Activated T-cell treated with anti-CD3 and anti-CD28 coated beads, Interleukin-2, amount 50 U/mL, for 1 hour (primary cell): ENCODE measurements at regions not wholly inside any gene's neighbourhood (a gene's known extent, or its start where the extent isn't known, plus 50 kb on each side); places are given as distances from the start of the nearest gene placed in this dataset.

Experiments used
- DNase-seq: peaks from one replicate; pipeline ENCODE4 v3.0.0-alpha.2; 2020

- DNase-seq = no peak
Measured at GRCh38 chrX:8971116-8971515, 62.8 kb downstream of the FAM9B start.

GRCh38 chrX:8969378-8969777, 64.5 kb downstream of the FAM9B start:
- no peak for DNase-seq

- DNase-seq = no peak
Measured at GRCh38 chrX:8967461-8967860, 66.5 kb downstream of the FAM9B start.

DNA sequence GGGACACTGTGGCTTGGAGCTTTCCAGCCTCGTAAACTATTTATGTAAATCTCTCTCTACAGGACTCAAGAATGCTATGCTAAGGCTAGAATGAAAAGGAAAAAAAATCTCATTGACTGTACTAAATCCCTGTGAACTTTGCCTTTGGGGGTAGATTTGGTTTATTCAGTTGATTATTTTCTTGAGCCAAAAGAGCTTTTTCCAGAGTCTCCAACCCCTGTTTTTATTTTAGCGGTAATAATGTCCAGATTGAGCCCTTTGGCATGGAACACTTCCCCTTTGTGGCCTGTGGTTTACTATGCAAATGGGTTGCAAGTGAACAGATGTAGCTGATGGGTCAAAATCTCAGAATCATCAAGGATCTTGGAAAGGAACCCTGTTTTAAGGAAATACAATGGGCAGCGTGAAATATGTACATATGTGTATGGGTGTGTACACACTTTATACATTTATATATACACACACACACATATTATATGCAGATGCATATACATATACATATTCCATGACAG, 72.9 kb downstream of the FAM9B start:
- DNase-seq = no peak

GRCh38 chrX:8955511-8955910, 78.4 kb downstream of the FAM9B start:
- no peak for DNase-seq

DNA sequence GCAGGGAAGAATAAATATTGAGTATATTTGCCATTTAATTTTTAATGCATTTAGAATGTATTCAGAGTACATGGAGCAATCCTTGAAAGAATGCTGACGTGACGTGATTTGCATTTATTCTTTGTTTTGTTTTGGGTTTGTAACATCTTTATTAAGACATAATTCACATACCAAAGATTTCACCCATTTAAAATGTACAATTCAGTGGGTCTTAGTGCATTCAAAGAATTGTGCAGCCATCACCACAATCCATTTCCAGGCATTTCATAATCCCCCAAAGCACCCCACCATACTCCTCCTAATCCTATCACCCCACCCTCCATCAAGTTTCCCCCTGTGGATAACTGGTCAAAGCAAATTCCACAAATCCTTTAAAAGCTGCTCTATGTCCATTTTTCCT, 87.4 kb downstream of the FAM9B start:
- no peak for DNase-seq

DNA sequence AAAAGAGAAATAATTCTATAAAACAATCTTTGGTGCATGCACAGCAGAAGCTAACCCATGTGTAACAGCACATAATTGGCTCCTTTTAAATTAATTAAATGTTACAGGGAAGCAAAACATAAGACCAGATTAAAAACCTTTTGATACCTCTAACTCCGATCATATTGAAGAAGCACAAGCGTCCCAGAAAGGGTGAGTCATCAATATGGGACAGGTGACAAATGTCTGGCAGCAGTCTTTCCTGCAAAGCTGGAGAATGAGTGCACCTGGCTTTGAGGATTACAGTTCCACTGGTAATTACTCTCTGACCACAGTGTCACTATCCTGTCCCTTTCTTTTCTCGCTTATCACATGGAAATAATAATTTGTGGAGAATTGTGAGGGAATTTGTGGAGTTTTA, 94.6 kb downstream of the FAM9B start:
- no peak for DNase-seq

GRCh38 chrX:8927701-8928100, 106.2 kb downstream of the FAM9B start:
- no peak for DNase-seq

DNA sequence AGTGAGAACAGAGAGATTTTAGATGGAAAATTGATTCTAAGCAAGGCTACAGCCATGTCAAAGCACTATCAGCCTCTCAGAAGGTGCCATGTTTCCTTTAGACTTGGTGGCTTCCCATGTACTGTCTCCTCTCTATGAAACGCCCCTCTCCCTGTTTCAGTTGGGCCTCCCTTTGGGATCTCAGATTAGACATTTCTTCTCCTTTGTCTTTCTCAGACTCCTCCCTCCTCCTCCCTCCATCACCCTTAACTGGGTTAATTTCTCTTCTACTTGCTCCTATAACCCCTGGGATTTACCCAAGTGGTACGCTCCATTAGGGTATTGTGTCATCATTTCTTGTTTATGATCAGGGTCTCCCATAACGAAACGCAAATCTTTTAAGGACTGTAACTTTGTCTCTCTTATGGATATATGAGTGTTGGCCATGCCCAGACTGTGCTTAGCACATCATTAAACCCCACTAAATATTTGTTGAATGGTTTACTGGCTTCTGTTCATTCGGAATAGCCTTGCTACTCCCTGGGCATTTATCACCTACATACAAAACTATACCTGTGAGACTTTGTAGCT, 106.8 kb downstream of the FAM9B start:
- no peak for DNase-seq

DNA sequence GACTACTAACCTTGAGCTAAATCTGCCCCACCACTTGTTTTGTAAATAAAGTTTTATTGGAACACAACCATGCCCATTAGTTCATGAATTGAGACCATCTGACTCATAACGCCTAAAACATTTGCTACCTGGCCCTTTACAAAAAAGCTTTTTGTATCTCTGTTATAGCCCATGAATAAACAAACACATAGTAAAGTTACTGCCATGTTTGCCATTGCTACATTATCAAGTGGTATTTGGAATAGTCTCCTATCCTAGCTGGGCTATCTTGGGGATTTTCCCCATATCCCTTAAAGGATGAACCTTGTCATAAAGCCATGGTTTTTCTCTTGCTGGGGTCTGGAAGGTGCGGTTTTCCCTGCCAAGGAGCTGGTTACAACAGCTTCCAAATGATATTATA, 112.3 kb downstream of the FAM9B start:
- DNase-seq = no peak

DNA sequence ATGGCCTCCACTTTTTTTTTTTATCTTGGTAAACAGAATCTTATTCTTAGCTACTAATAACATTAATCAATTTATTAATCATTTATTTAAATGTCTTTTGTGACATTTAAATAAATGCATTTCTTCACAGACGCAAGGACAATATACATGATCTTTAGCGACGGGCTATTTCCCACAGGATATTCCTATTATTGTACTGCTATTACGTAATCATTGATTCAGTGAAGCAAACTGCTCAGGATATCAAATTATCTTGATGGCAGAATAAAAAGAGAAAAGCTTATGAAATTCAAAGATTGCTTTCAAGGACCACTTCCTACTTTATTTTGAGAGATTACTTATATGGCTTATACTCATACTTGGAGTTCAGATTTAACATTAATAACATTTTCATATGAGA, 114.1 kb downstream of the FAM9B start:
- DNase-seq = no peak

- DNase-seq = no peak
Measured at GRCh38 chrX:8916697-8917096, 115.5 kb upstream of the FAM9A start.

DNA sequence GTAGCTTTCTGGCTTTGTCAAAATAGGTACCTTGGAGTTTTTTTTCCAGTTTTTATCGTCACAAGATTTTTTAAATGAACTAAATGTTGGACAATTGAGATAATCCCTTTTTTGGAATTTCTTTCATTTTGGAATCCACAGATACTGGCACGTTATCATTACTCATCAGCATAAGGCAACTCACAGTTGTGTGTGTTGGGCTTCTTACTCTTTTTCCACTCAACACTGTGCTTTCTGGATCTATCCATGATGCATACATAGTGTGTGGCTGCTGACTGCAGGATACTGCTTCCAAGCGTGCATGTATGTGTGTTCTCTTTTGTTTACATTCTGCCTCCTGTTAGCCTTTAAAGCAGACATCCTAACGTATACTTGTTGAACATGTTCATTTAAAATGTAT, 113.5 kb upstream of the FAM9A start:
- DNase-seq = no peak

DNA sequence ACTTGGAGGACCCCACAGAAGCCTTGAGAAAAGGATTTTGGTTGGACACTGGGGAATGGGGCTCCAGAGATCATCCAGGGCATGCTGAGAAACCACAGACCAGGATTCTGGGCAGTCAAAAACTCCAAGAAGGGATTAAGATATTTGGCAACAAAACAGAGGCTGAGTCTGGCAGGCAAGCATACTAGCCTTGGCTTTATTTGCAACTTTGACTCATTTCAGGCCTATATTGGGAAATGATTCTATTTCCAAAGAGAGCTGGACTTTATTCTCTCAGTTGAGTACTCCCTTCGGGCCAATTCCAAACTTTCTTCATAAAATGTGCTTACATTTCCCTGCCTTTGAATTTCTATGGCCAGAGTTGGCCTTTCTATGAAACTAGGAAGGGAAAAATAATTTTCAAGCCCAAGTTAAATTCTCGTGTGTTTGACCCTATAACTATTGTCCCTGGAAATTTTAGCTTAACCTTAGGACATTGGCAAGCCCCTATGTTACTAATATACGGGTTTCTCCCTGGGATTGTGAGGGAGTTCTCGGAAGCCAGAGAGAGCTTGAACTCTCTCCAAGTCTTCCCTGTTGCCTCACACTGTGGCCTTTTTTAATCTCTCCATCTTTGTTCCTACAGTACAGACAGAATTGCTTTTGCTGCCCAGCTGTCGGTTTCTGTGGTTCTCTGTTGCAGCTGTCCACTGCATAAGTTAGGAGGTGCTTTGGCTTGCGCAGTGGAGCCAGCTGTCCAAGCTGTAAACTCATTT, 112.6 kb upstream of the FAM9A start:
- no peak for DNase-seq

DNA sequence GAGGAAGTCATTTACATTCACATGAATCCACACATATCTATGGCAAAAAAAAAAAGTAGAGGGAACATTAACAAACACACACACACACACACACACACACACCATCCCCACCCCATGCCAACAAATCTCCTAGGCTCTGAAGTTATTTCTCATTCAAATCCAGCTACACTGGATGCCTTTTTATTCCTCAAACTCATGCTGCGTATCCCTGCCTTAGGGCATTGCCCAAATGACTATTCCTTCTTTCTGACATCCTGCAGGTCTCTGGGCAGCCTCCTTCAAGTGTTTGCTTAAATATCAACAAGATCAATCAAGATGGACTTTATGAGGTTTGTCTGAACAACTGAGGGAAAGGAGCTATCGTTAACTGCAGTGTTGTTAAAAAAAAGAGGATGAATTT, 106.5 kb upstream of the FAM9A start:
- no peak for DNase-seq

DNA sequence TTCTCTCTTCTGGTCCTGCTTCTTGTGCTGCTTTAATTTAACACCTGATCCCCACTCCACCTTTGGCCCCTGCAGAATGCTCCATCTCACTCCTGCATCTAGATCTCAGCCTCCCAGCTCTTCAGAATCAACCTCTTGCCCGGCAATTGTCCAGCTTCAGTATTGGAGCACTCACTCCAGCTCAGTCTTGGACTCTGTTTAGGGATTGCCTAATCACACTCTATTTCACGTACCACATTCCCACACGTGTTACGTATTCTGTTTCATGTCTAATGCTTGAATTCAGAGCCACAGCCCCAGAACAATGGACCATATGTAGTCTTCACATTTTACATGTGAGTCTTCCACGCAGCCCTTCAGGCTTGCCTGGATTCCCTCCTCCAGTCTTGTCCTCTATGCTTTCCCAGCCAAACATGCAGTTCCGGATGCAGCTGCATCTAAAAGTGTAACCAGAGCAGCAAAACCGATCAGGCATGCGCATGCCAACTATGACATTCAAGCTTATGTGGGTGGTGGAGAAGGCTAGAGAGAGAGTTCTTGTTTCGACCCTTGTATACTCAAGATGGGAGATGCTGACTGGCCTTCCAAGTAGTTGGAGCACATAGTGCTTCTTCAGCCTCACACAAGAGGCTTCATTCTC, 105.2 kb upstream of the FAM9A start:
- no peak for DNase-seq

GRCh38 chrX:8897259-8897658, 96.1 kb upstream of the FAM9A start:
- no peak for DNase-seq

DNA sequence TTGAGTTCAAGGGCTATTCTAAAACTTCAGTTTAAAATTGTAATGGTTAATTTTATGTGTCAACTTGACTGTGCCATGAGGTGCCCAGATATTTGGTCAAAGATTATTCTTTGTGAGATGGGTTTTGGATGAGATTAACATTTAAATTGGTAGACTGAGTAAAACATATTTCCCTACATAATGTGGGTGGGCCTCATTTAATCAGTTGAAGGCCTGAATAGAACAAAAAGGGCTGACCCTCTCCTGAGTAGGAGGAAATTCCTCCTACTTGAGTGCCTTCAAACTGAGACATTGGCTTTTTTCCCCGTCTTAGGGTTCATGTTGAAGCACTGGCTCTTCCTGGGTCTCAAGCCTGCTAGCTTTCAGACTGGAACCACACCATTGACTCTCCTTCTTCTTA, 89.6 kb upstream of the FAM9A start:
- no peak for DNase-seq

- DNase-seq = no peak
Measured at GRCh38 chrX:8887004-8887403, 85.8 kb upstream of the FAM9A start.

DNA sequence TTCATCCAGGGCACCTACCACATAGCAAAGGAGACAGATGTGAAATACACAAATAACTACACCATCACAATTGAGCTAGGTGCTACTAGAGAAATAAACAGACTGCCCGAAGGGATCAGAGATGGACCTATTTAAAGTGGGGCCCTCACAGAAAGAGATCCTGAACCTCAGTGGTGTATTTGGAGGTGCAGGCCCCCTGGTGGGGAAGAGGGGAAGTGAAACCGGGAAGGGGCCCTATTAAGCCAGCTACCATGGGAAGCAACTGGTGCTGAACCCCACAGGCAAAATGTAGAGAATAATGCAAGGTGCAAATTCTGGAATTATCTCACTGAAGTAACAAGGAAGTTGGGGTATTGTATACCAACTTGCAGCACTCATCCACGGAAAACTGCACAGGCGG, 78.6 kb upstream of the FAM9A start:
- DNase-seq = peak; percentile 31

- no peak for DNase-seq
Measured at GRCh38 chrX:8873956-8874355, 72.8 kb upstream of the FAM9A start.

DNA sequence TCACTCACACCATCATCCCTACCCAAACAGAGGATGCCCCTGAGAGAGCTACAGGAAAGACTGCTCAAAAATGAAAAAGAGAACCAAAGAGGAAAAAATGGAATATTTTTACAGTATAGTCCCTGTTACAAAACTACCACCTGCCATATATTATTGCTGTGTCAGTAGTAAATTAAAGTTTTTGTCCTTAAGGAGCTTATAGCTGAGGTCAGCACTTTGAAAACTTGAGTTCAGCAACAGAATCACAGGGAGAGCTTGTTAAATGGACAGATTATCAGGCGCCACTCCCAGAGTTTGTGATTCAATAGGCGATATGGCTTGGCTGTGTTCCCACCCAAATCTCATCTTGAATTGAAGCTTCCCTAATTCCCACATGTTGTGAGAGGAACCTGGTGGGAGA, 71.9 kb upstream of the FAM9A start:
- no peak for DNase-seq

- DNase-seq = no peak
Measured at GRCh38 chrX:8870411-8870810, 69.2 kb upstream of the FAM9A start.

GRCh38 chrX:8869812-8870211, 68.6 kb upstream of the FAM9A start:
- DNase-seq = no peak
